Gastrocnemius medialis (tissue), 4 donors: ENCODE measurements at regions not wholly inside any gene's neighbourhood (a gene's known extent, or its start where the extent isn't known, plus 50 kb on each side); places are given as distances from the start of the nearest gene placed in this dataset.

Source experiments
- POLR2A ChIP-seq, 2 donors: fragments of 450-650 bp; IDR thresholded peaks; one replicate each; pipeline ENCODE4 v1.6.1; 2017; ENCODE audit warnings: antibody characterized with exemption in 2 of 2, mild to moderate bottlenecking in 2 of 2, moderate library complexity in 2 of 2
- TF ChIP-seq, protein P1 (sequence below), 5 experiments: fragments of 450-650 bp in 3 of 5; fragments of 200-600 bp in 2 of 5; sonication (generic) in 2 of 5; IDR thresholded peaks in 4 of 5; conservative IDR thresholded peaks in 1 of 5; 1 replicate in 4 of 5; 2 replicates in 1 of 5; pipeline ENCODE4 v1.5.1; 2016 to 2019; ENCODE audit warnings: antibody characterized with exemption in 5 of 5, mild to moderate bottlenecking in 3 of 5, moderate library complexity in 3 of 5

DNA sequence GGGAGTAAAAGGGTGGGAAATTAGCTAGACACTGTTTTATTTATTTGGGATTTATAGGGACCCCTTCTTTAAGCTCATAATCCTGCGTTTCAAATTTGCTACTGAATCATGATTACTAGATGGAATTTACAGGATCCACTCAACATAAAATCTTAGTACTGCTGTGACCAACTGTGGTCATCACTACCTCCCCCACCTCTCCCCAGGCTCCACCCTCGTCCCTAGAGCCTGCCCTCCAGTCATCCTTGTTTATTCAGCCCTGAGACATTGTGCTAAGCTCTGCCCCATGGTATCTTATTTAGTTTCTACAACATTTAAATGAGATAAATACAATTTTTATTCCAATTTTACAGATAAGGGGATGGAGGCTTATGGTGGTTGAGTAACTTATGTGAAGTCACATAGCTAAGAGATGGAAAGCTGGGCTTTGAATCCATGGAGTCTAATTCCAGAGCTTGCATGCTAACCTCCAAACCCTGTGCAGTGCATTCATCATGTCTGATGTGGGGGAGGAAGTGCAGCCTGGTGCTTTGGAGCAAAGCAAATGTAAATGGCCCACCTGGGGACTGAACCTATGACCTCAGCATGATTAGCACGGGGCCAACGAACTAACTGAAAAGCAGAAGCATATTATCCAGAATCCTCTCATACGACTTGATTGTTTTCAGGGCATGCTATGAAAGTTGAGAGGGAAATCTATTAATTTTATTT lies 502.4 kb downstream of the TMEM182 start:
- TF ChIP-seq, protein P1, sequence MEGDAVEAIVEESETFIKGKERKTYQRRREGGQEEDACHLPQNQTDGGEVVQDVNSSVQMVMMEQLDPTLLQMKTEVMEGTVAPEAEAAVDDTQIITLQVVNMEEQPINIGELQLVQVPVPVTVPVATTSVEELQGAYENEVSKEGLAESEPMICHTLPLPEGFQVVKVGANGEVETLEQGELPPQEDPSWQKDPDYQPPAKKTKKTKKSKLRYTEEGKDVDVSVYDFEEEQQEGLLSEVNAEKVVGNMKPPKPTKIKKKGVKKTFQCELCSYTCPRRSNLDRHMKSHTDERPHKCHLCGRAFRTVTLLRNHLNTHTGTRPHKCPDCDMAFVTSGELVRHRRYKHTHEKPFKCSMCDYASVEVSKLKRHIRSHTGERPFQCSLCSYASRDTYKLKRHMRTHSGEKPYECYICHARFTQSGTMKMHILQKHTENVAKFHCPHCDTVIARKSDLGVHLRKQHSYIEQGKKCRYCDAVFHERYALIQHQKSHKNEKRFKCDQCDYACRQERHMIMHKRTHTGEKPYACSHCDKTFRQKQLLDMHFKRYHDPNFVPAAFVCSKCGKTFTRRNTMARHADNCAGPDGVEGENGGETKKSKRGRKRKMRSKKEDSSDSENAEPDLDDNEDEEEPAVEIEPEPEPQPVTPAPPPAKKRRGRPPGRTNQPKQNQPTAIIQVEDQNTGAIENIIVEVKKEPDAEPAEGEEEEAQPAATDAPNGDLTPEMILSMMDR (IDR thresholded peaks at IDR 0.05 in 4 of 5, conservative IDR thresholded peaks at IDR 0.05 in 1 of 5): no peak
- TF ChIP-seq POLR2A (IDR thresholded peaks at IDR 0.05): no peak
